Fibroblast of lung (primary cell): ENCODE measurements at regions not wholly inside any gene's neighbourhood (a gene's known extent, or its start where the extent isn't known, plus 50 kb on each side); places are given as distances from the start of the nearest gene placed in this dataset.
"Not testable (repeated sequence)": the region's sequence is repeated elsewhere in the genome, so short reads cannot be mapped to it uniquely, and the experiment has no call there.

Source experiments
- DNase-seq, 2 donors: peaks; one replicate each; pipeline versions ENCODE4 v3.0.0 to v3.0.0-alpha.2; 2010; ENCODE audit warnings: low read depth in 2 of 2
- H2AFZ ChIP-seq: 2 replicates; pipeline ENCODE4 v1.5.1; 2012; ENCODE audit warnings: low read length, control low read depth, inconsistent platforms
- H3K27ac ChIP-seq: 2 replicates; pipeline ENCODE4 v1.5.1; 2011; ENCODE audit warnings: low read length, control low read depth; ENCODE audit not compliant: insufficient read depth
- H3K27me3 ChIP-seq: 2 replicates; pipeline ENCODE4 v1.5.1; 2011; ENCODE audit warnings: mild to moderate bottlenecking, low read length; ENCODE audit not compliant: control insufficient read depth, insufficient read depth
- H3K36me3 ChIP-seq: 2 replicates; pipeline ENCODE4 v1.5.1; 2011; ENCODE audit warnings: low read length; ENCODE audit not compliant: control insufficient read depth, insufficient read depth
- H3K4me1 ChIP-seq: 2 replicates; pipeline ENCODE4 v1.5.1; 2011; ENCODE audit warnings: low read length; ENCODE audit not compliant: control insufficient read depth, insufficient read depth; ENCODE audit errors: extremely low read depth
- H3K4me2 ChIP-seq: 2 replicates; pipeline ENCODE4 v1.5.1; 2011; ENCODE audit warnings: low read length, control low read depth; ENCODE audit not compliant: insufficient read depth; ENCODE audit errors: extremely low read depth
- H3K4me3 ChIP-seq, 4 experiments: fragments of 200-600 bp in 1 of 4; sonication (generic) in 1 of 4; replicated peaks in 1 of 4; 2 replicates each; pipeline ENCODE4 v1.5.1; 2011 to 2016; ENCODE audit warnings: low read length in 4 of 4, low read depth in 3 of 4, mild to moderate bottlenecking in 3 of 4, control low read depth in 2 of 4, inconsistent platforms in 1 of 4, mixed read lengths in 1 of 4; ENCODE audit not compliant: insufficient read depth in 1 of 4; ENCODE audit errors: control extremely low read depth in 1 of 4
- H3K79me2 ChIP-seq: 2 replicates; pipeline ENCODE4 v1.5.1; 2012; ENCODE audit warnings: mild to moderate bottlenecking, low read length, inconsistent platforms; ENCODE audit not compliant: control insufficient read depth, insufficient read depth
- H3K9ac ChIP-seq: 2 replicates; pipeline ENCODE4 v1.5.1; 2011; ENCODE audit warnings: mild to moderate bottlenecking, low read length, control low read depth; ENCODE audit not compliant: insufficient read depth
- H3K9me3 ChIP-seq: 2 replicates; pipeline ENCODE4 v1.5.1; 2012; ENCODE audit warnings: low read depth, low read length; ENCODE audit not compliant: control insufficient read depth, insufficient read depth
- H4K20me1 ChIP-seq: 2 replicates; pipeline ENCODE4 v1.5.1; 2011; ENCODE audit warnings: low read length; ENCODE audit not compliant: control insufficient read depth, insufficient read depth; ENCODE audit errors: extremely low read depth
- EZH2 ChIP-seq: IDR thresholded peaks from 2 replicates; pipeline ENCODE4 v1.5.1; 2012; ENCODE audit warnings: low read length, control low read depth, mild to moderate bottlenecking; ENCODE audit errors: missing control alignments
- TF ChIP-seq, protein P1 (sequence below), 2 donors: IDR thresholded peaks in 1 of 2; conservative IDR thresholded peaks in 1 of 2; 1 replicate in 1 of 2; 2 replicates in 1 of 2; pipeline ENCODE4 v1.5.1; 2011 to 2012; ENCODE audit warnings: low read length in 2 of 2, control low read depth in 1 of 2, inconsistent platforms in 1 of 2, low read depth in 1 of 2, mild to moderate bottlenecking in 1 of 2

- TF ChIP-seq, protein P1, sequence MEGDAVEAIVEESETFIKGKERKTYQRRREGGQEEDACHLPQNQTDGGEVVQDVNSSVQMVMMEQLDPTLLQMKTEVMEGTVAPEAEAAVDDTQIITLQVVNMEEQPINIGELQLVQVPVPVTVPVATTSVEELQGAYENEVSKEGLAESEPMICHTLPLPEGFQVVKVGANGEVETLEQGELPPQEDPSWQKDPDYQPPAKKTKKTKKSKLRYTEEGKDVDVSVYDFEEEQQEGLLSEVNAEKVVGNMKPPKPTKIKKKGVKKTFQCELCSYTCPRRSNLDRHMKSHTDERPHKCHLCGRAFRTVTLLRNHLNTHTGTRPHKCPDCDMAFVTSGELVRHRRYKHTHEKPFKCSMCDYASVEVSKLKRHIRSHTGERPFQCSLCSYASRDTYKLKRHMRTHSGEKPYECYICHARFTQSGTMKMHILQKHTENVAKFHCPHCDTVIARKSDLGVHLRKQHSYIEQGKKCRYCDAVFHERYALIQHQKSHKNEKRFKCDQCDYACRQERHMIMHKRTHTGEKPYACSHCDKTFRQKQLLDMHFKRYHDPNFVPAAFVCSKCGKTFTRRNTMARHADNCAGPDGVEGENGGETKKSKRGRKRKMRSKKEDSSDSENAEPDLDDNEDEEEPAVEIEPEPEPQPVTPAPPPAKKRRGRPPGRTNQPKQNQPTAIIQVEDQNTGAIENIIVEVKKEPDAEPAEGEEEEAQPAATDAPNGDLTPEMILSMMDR (conservative IDR thresholded peaks at IDR 0.05 in 1 of 2, IDR thresholded peaks at IDR 0.05 in 1 of 2; ENCODE audit: low read depth in 1 of 2, low read length in 2 of 2) = no peak
- no peak for TF ChIP-seq EZH2
- Histone ChIP-seq H4K20me1 (no peaks in the 10 kb centered on the region), H3K27ac (no peak overlapping the region), H3K4me2 (no peak overlapping the region), H3K4me1 (no peaks in the 10 kb centered on the region), H2AFZ (no peak overlapping the region), H3K9ac (no peak overlapping the region), H3K9me3 (no peaks in the 10 kb centered on the region), H3K4me3 (no peak overlapping the region), H3K27me3 (no peaks in the 10 kb centered on the region), H3K36me3 (no peaks in the 10 kb centered on the region), H3K79me2 (no peaks in the 10 kb centered on the region)
- DNase-seq = no peak
Observed at GRCh38 chr20:60191014-60191413, 232.8 kb downstream of the CDH26 start.

- no peaks in the 10 kb centered on the region for H3K79me2 ChIP-seq
- no peaks in the 10 kb centered on the region for H3K9me3 ChIP-seq
- H3K36me3 ChIP-seq = no peaks in the 10 kb centered on the region
- no peak overlapping the region for H2AFZ ChIP-seq
- no peak for DNase-seq
- no peak overlapping the region for H3K27ac ChIP-seq
- no peak overlapping the region for H3K4me3 ChIP-seq
- no peak overlapping the region for H3K9ac ChIP-seq
- no peaks in the 10 kb centered on the region for H3K27me3 ChIP-seq
- H3K4me1 ChIP-seq = no peaks in the 10 kb centered on the region
- H4K20me1 ChIP-seq = no peaks in the 10 kb centered on the region
- H3K4me2 ChIP-seq = no peak overlapping the region
- TF ChIP-seq, protein P1 (conservative IDR thresholded peaks at IDR 0.05 in 1 of 2, IDR thresholded peaks at IDR 0.05 in 1 of 2; ENCODE audit: low read depth in 1 of 2, low read length in 2 of 2) = no peak
- TF ChIP-seq EZH2 = no peak
Observed at GRCh38 chr20:60192326-60192725, 234.1 kb downstream of the CDH26 start.

DNA sequence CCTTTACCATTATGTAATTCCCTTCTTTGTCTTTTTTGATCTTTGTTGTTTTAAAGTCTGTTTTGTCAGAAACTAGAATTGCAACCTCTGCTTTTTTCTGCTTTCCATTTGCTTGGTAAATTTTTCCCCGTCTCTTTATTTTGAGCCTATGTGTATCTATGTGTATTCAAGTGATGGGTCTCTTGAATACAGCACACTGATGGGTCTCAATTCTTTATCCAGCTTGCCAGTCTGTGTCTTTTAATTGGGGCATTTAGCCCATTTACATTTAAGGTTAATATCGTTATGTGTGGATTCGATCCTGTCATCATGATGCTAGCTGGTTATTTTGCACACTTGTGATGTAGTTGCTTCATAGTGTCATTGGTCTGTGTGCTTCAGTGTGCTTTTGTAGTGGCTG is 240.9 kb downstream of the CDH26 start:
- H3K4me3 ChIP-seq, DNase-seq, H3K27ac ChIP-seq, H3K4me2 ChIP-seq, H3K36me3 ChIP-seq, H3K4me1 ChIP-seq, H3K9me3 ChIP-seq, H3K9ac ChIP-seq, H3K27me3 ChIP-seq, H3K79me2 ChIP-seq, H4K20me1 ChIP-seq, H2AFZ ChIP-seq: not testable (repeated sequence)
